GM12891 (cell line): ENCODE measurements at regions not wholly inside any gene's neighbourhood (a gene's known extent, or its start where the extent isn't known, plus 50 kb on each side); places are given as distances from the start of the nearest gene placed in this dataset.
"Not testable (repeated sequence)": the region's sequence is repeated elsewhere in the genome, so short reads cannot be mapped to it uniquely, and the experiment has no call there.

Source experiments
- DNase-seq: peaks from one replicate; pipeline ENCODE4 v3.0.0; 2011; ENCODE audit warnings: low spot score; ENCODE audit not compliant: insufficient read length
- FAIRE-seq: peaks from 2 replicates; lab custom pipeline; 2011; peaks lifted over from hg19 to GRCh38; lab: Jason Lieb, UNC
- PAX5 ChIP-seq: IDR thresholded peaks from 2 replicates; pipeline ENCODE4 v1.6.1; 2011; ENCODE audit warnings: low read length, moderate library complexity, mild to moderate bottlenecking; ENCODE audit not compliant: insufficient read depth, severe bottlenecking
- POLR2A ChIP-seq: IDR thresholded peaks from 2 replicates; pipeline ENCODE4 v1.6.1; 2011; ENCODE audit warnings: low read depth, low read length, control low read depth
- POLR2AphosphoS5 ChIP-seq: IDR thresholded peaks from 2 replicates; pipeline ENCODE4 v1.6.1; 2011; ENCODE audit warnings: low read depth, low read length, control low read depth
- POU2F2 ChIP-seq: IDR thresholded peaks from 2 replicates; pipeline ENCODE4 v1.6.1; 2011; ENCODE audit warnings: low read depth, mild to moderate bottlenecking, control low read depth, low read length, moderate library complexity
- SPI1 ChIP-seq: IDR thresholded peaks from 2 replicates; pipeline ENCODE4 v1.6.1; 2011; ENCODE audit warnings: low read depth, low read length, control low read depth
- TAF1 ChIP-seq: IDR thresholded peaks from 2 replicates; pipeline ENCODE4 v1.6.1; 2011; ENCODE audit warnings: low read depth, low read length, control low read depth

- no peak for FAIRE-seq
- TF ChIP-seq TAF1: no peak
- TF ChIP-seq POLR2A: no peak
- no peak for DNase-seq
Observed at GRCh38 chr4:27685947-27686346, 825.3 kb downstream of the STIM2 start.

GRCh38 chr4:27692158-27692557 is 831.5 kb downstream of the STIM2 start:
- TF ChIP-seq TAF1 (no peak), SPI1 (no peak), POU2F2 (no peak), POLR2AphosphoS5 (no peak), PAX5 (no peak), POLR2A (no peak)
- no peak for DNase-seq
- peak; percentile 91 for FAIRE-seq

- TF ChIP-seq PAX5 (no peak), POLR2AphosphoS5 (no peak), POU2F2 (no peak), SPI1 (no peak), TAF1 (no peak), POLR2A (no peak)
- FAIRE-seq (no peak), DNase-seq (no peak)
Observed at GRCh38 chr4:27692868-27693634, 832.4 kb downstream of the STIM2 start.

GRCh38 chr4:27696257-27696656 is 835.6 kb downstream of the STIM2 start:
- not testable (repeated sequence) for FAIRE-seq, DNase-seq

GRCh38 chr4:27701606-27702005 is 841.0 kb downstream of the STIM2 start:
- DNase-seq (no peak), FAIRE-seq (no peak)
- TF ChIP-seq POLR2A: no peak

- FAIRE-seq (no peak), DNase-seq (no peak)
- TF ChIP-seq TAF1: no peak
Observed at GRCh38 chr4:27702730-27703431, 842.2 kb downstream of the STIM2 start.

- DNase-seq (no peak), FAIRE-seq (no peak)
- TF ChIP-seq TAF1 (no peak), POLR2A (no peak), POU2F2 (no peak), POLR2AphosphoS5 (no peak), SPI1 (no peak), PAX5 (no peak)
Observed at GRCh38 chr4:27703771-27704170, 843.1 kb downstream of the STIM2 start.

- TF ChIP-seq PAX5 (no peak), POLR2AphosphoS5 (no peak), POLR2A (no peak), SPI1 (no peak), TAF1 (no peak), POU2F2 (no peak)
- FAIRE-seq: no peak
Observed at GRCh38 chr4:27711041-27711440, 850.4 kb downstream of the STIM2 start.

GRCh38 chr4:27714073-27714472 is 853.4 kb downstream of the STIM2 start:
- no peak for DNase-seq
- no peak for FAIRE-seq
- TF ChIP-seq POLR2AphosphoS5 (no peak), POLR2A (no peak)

More at GRCh38 chr4:27711041-27711440, 850.4 kb downstream of the STIM2 start:
- no peak for DNase-seq

- FAIRE-seq: no peak
- DNase-seq: no peak
- TF ChIP-seq SPI1 (no peak), TAF1 (no peak), POLR2A (no peak)
Observed at GRCh38 chr4:27716693-27717430, 856.2 kb downstream of the STIM2 start.

GRCh38 chr4:27717431-27717755 is 856.8 kb downstream of the STIM2 start:
- FAIRE-seq (no peak), DNase-seq (no peak)
- TF ChIP-seq SPI1 (no peak), PAX5 (no peak), POLR2A (no peak), POU2F2 (no peak), TAF1 (no peak), POLR2AphosphoS5 (no peak)
